Astrocyte (in vitro differentiated cells and primary cell): ENCODE measurements at regions not wholly inside any gene's neighbourhood (a gene's known extent, or its start where the extent isn't known, plus 50 kb on each side); places are given as distances from the start of the nearest gene placed in this dataset.
"Not testable (repeated sequence)": the region's sequence is repeated elsewhere in the genome, so short reads cannot be mapped to it uniquely, and the experiment has no call there.

ENCODE experiments used
- EZH2 ChIP-seq: IDR thresholded peaks from 2 replicates; pipeline ENCODE4 v1.6.1; 2012; ENCODE audit warnings: mild to moderate bottlenecking, low read length, inconsistent platforms; ENCODE audit not compliant: insufficient read depth
- TF ChIP-seq, protein P1 (sequence below): IDR thresholded peaks from 2 replicates; pipeline ENCODE4 v1.5.1; 2011; ENCODE audit warnings: low read depth, mild to moderate bottlenecking, inconsistent platforms, low read length, moderate library complexity; ENCODE audit not compliant: insufficient read depth

GRCh38 chr4:130012806-130013205, 916.9 kb downstream of the C4orf33 start:
- TF ChIP-seq, protein P1, sequence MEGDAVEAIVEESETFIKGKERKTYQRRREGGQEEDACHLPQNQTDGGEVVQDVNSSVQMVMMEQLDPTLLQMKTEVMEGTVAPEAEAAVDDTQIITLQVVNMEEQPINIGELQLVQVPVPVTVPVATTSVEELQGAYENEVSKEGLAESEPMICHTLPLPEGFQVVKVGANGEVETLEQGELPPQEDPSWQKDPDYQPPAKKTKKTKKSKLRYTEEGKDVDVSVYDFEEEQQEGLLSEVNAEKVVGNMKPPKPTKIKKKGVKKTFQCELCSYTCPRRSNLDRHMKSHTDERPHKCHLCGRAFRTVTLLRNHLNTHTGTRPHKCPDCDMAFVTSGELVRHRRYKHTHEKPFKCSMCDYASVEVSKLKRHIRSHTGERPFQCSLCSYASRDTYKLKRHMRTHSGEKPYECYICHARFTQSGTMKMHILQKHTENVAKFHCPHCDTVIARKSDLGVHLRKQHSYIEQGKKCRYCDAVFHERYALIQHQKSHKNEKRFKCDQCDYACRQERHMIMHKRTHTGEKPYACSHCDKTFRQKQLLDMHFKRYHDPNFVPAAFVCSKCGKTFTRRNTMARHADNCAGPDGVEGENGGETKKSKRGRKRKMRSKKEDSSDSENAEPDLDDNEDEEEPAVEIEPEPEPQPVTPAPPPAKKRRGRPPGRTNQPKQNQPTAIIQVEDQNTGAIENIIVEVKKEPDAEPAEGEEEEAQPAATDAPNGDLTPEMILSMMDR, result not testable (repeated sequence)
- not testable (repeated sequence) for TF ChIP-seq EZH2
